ENCODE measurements at regions not wholly inside any gene's neighbourhood (a gene's known extent, or its start where the extent isn't known, plus 50 kb on each side); places are given as distances from the start of the nearest gene placed in this dataset.

GRCh38 chr5:125327676-125328075 lies 581.2 kb upstream of the ZNF608 start:
- TF ChIP-seq, protein P1, sequence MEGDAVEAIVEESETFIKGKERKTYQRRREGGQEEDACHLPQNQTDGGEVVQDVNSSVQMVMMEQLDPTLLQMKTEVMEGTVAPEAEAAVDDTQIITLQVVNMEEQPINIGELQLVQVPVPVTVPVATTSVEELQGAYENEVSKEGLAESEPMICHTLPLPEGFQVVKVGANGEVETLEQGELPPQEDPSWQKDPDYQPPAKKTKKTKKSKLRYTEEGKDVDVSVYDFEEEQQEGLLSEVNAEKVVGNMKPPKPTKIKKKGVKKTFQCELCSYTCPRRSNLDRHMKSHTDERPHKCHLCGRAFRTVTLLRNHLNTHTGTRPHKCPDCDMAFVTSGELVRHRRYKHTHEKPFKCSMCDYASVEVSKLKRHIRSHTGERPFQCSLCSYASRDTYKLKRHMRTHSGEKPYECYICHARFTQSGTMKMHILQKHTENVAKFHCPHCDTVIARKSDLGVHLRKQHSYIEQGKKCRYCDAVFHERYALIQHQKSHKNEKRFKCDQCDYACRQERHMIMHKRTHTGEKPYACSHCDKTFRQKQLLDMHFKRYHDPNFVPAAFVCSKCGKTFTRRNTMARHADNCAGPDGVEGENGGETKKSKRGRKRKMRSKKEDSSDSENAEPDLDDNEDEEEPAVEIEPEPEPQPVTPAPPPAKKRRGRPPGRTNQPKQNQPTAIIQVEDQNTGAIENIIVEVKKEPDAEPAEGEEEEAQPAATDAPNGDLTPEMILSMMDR (IDR thresholded peaks at IDR 0.05) = no peak
- TF ChIP-seq POLR2AphosphoS5 (IDR thresholded peaks at IDR 0.05) (no peak), POLR2A (IDR thresholded peaks at IDR 0.05) (no peak), EP300 (IDR thresholded peaks at IDR 0.05; ENCODE audit: low read depth) (no peak)
